Stimulated activated naive CD4-positive, alpha-beta T cell treated with Interleukin-2 at 50 U/mL for 16 hours (primary cell): ENCODE measurements at regions not wholly inside any gene's neighbourhood (a gene's known extent, or its start where the extent isn't known, plus 50 kb on each side); places are given as distances from the start of the nearest gene placed in this dataset.

Experiments used
- DNase-seq: peaks from one replicate; lab custom pipeline; 2025; lab: John Stamatoyannopoulos, UW

DNA sequence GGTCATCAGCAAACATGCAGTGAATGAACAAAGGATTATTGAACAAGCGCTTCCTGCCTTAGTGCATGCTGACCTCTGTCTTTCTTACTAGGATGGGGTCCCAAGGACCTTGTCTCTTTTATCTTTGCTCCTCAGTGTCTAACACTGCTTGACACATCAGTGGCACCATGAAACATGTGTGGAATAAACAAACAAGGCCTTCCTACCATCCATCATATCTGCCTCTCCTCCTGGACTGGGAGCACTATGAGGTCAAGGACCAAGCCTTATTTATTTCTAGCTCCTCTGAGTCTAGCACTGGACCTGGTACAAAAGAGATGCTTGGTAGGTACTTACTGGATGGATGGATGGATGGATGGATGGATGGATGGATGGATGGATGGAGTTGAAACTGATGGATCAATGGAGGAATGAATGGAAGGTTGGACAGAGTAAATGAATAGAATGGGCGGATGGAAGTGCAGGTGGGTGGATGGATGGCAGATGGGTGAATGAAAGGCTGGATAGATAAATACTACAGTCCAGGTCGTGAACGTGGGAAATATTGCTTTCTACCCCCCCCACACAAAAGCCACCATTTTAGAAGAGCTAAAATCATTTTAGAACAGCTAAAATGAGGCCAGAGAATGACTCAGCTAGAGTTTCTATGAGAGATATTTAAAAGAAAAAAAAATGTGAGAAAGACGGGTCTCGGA, 104.1 kb upstream of the PTPN1 start:
- no peak for DNase-seq

DNA sequence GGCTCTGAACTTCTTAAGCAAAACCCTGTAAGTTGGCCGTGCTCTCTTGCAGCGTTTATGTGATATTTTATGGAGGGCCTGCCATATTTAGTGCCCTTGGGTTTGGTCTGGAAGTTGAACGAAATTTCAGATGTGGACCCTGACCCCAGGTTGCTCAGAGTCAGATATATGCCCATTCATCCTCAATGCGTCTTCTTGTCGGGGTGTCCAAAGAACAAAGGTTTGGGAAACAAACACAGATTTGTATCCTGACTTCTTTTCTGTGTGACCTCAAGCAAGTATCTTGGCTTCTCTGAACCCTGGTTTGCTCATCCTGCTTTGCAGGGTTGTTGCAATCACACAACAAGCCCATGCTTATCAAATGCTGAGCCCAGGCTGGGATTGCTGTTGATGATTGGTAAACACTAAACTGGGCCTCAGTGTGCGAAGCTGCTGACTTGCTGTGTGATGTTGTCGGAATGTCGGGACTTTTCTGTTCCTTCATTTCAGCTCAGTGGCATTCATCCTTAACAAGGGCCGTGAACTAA, 103.5 kb upstream of the PTPN1 start:
- DNase-seq: no peak

DNA sequence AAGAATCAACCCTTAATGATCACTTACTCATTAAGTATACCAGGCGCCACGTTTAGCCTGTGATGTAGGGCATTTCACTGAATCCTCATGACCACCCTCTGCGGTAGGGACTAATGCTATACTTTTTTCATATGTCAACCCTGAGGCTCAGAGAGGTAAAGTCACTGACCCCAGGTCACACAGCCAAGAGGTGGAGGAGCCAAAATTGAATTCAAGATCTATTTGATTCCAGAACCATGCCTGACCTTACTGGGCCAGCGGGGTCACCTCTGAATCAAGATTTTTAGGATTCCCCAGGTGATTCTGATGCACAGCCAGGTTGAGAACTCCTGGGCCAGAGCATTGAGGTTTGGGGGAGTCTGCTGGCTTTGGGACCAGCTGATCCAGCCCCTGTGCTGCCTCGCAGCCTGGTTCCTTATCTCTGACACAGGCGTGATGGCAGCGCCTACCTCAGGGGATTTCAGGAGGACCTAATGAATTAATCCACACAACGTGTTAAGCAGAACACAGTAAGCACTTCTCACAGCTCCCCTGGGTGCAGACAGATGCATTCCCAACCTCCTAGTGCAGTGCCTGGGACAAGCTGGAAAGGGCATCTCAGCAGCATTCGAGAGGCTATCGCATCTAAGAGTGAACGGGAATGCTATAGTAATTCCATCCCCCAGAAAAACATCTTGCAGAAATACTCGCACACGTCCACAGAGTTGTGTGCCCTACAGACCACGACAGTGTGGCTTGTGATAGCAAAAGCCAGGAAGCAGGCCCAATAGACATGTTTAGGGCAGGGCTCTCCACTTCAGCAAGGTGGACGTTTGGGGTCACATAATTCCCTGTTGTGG, 101.4 kb upstream of the PTPN1 start:
- DNase-seq: no peak

DNA sequence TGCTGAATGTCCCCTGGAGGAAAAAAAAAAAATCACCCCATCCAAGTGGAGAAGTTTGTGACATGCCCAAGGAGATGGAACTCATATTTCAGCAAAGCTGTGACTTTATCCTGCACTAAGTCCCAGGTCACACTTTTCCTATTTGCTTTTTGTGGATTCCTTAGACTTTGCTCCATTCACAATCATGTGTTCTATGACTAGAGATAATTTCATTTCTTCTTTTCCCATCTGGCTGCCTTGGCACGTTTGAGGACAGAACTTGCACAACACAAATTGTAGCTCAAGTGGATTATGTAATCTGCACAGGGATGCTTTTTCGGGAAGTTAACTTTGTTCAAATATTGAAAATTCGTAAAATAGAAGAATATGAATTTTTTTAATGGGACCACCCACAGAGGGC, 100.7 kb upstream of the PTPN1 start:
- DNase-seq: no peak

DNA sequence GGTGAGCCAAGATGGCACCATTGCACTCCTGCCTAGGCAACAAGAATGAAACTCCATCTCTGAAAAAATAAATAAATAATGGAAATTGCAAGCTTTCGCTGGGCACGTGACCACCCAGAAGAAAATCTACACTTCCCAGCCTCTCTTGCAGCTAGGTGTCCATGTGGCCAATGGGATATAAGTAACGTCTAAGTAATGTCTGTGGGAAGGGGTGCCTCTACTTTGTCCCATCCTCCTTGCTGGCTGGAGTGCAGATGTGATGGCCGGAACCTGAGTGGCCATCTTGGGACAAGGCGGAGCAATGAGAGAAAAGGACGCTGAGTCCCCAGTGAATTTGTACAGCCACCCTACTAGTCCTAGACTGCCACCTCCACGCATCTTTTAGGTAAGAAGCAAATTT, 99.8 kb upstream of the PTPN1 start:
- no peak for DNase-seq

DNA sequence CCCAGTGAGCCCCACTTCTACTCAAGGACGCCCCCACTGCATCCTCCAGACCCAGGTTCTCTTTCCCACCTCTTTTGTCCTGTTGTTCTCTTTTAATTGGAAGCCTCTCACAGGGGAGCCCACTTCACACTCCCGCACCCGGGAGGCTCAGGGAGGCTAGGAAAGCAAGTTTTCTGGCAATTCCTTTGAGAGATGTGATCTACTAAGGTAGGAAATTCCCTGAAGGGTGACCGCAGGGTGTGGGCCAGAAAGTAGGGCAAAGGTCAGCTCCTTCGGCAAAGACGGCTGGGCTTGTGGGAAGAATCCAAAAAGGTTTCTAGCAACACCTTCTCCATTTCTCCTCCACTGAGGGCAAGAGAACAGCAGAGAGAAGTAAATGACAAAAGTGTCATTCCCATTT, 98.1 kb upstream of the PTPN1 start:
- no peak for DNase-seq

DNA sequence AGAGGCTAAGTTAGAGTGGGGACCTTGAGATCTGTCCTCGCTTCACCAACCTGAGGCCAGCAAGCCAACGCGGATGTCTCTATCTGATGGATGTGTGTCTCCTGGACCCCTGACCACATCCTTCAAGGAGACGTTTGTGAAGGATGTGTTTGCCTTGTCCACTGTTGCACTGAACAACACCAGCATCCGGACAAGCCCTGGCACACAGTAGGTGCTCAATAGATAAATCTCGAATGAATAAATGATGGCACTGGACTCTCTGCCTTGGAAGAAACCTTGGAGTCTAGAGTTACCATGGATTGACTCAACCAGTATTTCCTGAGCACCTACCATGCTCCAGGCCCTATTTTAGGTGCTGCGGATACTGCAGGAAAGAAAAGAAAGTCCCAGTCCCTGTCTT, 97.7 kb upstream of the PTPN1 start:
- no peak for DNase-seq

DNA sequence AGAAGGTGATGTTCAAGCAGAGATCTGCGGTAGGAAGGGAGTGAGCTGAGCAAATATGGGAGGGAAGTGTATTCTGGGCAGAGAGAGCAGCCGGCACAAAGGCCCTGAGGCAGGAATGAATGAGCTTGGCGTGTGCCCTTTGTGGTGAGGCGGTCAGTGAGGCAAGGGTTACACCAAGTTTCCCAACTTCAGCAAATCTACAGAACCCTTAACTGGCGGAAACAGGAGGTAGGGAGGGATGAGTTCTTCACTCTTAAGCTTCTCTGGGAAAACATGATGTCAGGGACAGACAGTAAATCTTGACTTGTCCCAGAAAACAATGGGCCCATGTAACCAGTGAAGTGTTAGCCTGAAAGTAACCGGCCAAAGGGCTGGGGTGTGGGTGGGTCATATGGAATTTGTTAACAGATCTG, 97.1 kb upstream of the PTPN1 start:
- no peak for DNase-seq

DNA sequence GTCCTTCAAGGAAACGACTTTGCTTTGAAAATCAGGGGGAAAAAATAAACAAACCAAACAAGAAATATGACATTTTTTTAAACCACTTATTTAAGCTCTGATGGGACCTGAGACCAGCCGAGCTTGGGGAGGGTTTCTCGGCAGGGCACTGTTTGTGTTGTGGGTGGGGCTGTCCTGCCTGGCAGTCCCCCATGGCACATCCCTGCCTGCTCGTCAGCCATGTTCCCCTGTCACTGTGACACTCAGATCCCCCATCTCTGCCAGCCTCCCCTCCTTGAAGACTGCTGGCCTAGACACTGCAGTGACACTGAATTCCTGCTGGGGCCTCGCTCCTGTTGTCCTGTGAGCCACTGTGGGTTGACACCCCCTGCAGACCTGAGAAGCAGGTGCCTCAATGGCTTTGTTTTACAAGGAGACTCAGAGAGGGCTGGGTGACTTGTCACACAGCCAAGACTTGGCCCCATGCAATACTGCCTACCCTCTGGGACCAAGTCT, 95.1 kb upstream of the PTPN1 start:
- no peak for DNase-seq

DNA sequence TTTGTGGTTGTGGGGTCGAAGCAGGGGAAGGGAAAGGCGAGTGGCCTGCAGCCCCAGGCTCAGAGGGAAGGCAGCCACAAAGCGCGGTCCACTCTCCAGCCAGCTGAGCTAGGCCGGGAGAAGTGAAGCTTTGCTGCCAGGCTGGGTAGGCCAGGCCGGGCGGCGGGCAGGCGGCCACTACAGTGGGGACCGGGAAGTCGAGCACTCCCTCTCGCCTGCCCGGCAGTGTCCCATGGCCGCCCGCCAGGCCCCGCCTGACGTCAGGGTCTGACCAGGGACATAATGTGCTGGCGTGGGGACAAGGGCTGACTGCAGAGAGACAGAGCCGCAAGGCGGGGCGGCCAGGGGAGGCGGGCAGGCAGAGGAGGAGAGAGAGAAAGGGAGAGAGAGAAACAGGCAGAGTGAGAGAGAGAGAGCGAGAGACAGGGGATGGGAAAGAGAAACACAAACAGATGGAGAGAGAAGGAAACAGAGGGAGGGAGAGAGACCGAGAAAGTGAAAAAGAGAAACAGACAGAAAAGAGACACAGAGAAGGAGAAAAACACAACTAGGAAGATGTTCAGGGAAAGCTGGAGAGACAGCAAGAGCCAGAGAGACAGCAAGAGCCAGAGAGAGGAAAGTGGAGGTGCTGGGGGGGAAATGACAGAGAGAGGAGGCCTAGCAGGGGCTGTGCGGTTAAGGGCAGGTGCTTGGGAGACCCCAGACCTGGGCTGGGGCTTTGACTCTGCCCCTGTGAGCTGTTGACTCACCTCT, 94.5 kb upstream of the PTPN1 start:
- no peak for DNase-seq

DNA sequence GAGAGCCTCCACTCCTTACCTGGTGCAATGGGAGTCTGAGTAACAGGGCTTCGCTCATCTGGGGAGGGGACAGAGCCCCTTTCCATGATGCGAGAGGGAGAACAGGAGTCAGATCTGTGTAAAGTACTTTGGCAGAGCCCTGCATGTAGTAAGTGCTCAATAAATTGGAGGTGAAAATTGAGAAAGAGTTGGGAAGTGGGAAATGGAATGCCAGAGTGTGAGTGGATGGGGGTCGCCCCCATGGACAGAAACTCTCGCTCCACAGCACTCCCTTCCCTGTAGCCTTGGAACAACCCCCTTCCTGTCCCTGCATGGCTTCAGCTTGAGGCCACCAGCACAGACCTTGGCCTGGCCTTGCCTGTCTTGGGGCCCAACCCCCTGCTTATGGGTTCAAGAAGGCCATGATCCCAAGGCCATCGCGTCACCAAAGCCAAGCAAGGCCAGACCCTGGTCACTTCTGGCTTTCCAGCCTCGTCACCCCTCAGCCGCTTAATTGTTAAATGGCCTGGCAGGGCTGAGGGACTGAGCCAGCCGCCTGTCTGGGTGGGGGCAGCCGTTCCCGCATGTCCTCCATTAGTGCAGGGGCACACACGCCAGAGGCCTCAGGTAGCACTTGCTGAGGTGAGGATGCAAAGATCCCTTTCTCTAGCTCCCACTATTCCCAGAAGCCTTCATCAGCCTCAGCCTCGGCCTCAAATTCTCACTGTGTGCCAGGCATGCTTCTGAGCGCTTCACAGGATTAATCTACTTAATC, 93.7 kb upstream of the PTPN1 start:
- DNase-seq: no peak

DNA sequence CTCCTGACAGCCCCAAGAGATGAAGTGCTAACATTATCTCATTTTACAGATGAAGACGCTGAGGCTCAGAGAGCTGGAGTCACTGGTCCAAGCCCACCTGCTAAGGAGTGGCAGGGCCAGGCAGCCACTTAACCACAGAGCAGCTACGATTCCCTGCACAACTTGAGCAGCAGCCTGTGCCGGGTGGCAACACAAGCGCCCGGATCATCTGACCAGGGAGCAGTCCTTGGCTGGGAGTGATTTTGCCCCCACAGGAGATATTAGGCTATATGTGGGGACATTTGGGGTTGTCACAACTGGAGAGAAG, 93.2 kb upstream of the PTPN1 start:
- no peak for DNase-seq

DNA sequence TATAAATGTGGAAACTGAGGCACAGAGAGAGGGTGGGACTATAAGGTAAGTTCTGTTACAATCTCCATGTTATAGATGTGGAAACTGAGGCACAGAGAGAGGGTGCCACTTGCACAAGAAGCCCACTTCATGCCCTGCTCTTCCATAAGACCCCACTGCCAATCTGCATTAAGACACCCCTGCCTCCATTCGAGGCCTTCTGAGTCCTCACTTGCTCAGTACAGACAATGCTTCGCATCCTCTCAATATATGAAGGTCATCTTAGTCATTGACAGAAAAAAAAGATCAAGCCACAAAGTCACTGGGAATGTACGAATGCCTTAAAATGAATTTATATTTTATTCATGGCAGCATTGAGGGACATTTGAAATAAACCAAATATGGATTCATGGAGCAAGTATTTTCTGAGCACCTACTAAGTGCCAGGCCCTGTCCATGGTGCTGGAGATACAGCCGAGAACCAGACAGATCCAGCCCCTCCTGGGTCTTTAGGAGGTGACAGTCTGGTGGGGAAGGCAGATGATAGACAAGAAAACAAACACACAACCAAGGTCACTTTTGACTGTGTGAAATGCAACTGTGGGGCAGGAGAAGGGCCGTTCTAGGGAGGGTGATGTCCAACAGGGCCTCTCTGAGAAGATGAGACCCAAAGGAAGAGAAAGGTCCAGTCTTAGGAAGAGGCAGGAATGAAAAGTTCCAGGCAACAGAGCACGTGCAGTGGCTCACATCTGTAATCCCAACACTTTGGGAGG, 92.5 kb upstream of the PTPN1 start:
- no peak for DNase-seq

DNA sequence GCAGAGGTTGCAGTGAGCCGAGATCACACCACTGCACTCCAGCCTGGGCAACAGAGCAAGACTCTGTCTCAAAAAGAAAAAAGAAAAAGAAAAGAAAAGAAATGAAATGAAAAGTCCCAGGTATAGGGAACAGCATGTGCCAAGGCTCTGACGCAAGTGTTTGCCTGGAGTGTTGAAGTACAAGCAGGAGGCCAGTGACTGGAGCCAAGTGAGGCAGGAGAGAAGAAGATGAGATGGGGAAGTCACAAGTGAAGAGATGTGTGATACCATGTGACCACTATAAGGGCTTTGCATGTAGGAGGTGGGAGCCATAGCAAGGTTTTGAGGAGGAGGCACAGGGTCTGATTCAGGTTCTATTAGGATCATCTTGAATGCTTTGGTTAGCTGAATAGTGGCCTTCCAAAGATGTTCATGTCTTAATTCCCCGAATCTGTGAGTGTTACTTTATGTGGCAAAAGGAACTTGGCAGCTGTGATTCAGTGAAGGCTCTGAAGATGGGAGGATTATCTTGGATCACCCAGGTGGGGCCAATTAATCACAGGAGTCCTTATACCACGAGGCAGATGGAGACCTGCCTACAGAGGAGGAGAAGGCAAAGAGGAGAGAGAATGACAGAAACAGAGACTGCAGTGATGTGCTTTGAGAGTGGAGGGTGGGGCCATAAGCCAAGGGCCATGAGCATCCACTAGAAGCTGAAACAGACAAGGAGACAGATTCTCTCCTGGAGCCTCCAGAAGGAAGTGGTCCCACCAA, 91.1 kb upstream of the PTPN1 start:
- DNase-seq: no peak

DNA sequence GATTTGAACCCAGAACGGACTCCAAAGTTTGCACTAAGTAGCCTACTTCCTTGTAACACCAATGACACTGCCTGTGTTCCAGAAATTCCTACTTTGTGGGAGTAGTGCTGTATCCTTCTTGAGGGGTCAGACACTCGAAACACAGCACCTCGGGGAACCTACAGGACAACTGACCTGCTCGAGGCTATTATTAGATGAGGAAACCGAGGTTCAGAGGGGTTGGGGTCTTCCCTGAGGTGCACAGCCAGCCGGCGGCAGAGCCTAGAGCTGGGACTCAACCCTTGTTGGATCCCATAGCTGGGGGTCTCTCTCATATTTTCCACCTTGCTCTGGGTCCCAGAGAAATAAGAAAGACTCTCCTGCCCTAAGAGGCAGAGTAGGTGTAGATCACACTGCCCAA, 89.8 kb upstream of the PTPN1 start:
- DNase-seq: no peak

DNA sequence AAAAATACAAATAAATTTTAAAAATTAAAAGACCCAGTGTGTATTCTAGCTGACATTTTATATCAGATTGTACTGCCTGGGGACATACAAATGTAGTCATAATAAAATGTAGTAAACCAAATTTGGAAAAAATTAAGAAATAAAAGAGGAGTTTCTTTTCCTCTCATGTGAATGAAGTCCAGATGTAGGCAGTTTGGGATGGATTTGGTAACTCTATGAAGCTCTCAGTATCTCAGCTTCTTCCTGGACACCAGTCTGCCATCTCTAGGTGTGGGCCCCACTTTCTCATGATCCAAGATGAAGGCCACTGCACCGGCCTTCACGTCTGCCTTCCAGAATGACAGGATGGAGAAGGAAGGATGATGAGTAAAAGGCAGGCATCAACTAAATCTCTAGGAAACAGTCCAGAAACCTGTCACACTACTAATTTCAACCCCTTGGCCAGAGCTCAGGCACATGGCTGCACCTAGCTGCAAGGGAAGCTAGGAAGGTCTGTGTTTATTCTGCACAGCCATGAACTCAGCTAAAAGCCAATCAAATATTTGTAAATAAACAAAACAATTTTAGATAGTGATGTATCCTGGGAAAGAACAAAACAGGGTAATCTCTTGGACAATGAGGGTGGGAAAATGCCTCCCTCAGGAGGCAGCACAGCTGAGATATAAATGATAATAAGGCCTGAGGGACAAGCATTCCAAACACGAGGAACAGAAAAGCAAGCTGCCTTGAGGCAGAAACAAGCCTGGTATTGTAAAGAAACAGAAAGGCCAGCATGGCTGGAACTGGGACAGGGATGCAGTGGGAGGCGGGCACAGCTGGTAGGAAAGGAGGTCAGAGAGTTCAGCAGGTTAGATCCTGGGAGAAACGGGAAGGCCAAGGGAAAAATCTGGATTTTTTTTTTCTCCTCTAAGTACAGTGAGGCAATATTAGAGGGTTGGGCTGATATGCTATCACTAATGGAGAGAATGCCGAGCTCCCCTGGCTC, 88.5 kb upstream of the PTPN1 start:
- no peak for DNase-seq

DNA sequence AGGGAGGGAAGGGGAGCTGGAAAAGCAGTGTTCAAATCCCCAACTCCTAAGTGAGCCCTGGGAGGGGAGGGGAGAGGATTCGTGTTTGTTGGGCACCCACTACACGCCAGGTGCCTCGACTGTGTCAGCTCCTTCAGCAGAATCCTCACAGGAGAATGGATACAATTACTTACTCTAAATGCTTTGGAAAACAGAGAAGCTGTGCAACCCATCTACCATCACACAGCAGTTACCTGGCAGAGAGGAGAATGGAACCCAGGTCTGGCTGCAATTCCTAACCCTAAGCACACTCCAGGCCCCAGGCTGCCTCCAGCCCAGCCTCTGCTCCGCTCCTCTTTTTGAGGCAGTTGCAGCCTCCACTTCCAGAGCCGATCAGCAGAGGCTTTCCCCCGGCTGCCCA, 86.4 kb upstream of the PTPN1 start:
- no peak for DNase-seq

DNA sequence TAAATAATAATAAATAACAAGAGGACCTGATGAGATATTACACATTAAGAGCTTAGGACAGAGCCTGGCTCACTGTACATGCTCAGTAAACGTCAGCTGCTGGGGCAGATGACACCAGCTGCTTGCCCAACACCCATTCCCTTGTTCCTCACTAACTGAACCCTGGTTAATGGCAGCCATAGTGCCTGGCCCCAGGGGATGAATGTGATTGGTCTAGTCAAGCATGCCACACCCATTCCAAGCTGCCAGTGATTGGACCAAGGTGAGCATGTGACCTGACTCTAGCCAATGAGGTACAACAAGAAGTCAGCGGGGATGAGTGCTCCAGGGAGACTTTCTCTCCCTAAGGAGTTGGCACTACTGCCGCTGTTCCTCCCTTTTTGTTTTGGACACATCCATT, 85.1 kb upstream of the PTPN1 start:
- no peak for DNase-seq
